ENCODE measurements at regions not wholly inside any gene's neighbourhood (a gene's known extent, or its start where the extent isn't known, plus 50 kb on each side); places are given as distances from the start of the nearest gene placed in this dataset.

GRCh38 chr4:145389550-145389949 lies 92.1 kb upstream of the SMAD1 start:
- intact Hi-C loops (cut with micrococcal nuclease), result loop anchor here (2.0 to 10.0 kb wide), 2 partner anchors 165 to 235 kb away; no protein-coding TSS in a partner anchor
- Histone ChIP-seq H3K4me1 (ENCODE audit: control insufficient read depth, extremely low read depth, insufficient read depth, low read length) (peaks cover 25% of the 10 kb centered on the region), H2AFZ (ENCODE audit: low read depth, low read length) (no peak overlapping the region), H3K9me1 (replicated peaks; ENCODE audit: control insufficient read depth, extremely low read depth, insufficient read depth, low read length) (no peaks in the 10 kb centered on the region), H3K4me3 (replicated peaks in 1 of 3; ENCODE audit: insufficient read depth in 1 of 3, low read depth in 1 of 3, low read length in 3 of 3) (no peak overlapping the region), H3K36me3 (ENCODE audit: control insufficient read depth in 2 of 2, extremely low read depth in 1 of 2, insufficient read depth in 2 of 2, low read length in 2 of 2) (no peaks in the 10 kb centered on the region), H3K9me3 (replicated peaks; ENCODE audit: control insufficient read depth, insufficient read depth, low read length) (no peaks in the 10 kb centered on the region), H3K27ac (ENCODE audit: insufficient read depth, low read depth, low read length) (no peak overlapping the region), H4K20me1 (replicated peaks; ENCODE audit: control insufficient read depth, extremely low read depth, insufficient read depth, low read length) (no peaks in the 10 kb centered on the region), H3K27me3 (ENCODE audit: control insufficient read depth in 2 of 2, insufficient read depth in 2 of 2, low read length in 2 of 2) (no peaks in the 10 kb centered on the region), H3K4me2 (ENCODE audit: insufficient read depth, low read length) (no peak overlapping the region), H3K79me2 (ENCODE audit: control insufficient read depth, insufficient read depth, low read length) (no peaks in the 10 kb centered on the region), H3K9ac (replicated peaks; ENCODE audit: extremely low read depth, insufficient read depth, low read length) (no peak overlapping the region)
- ChIA-PET POLR2A (no interaction called here), CTCF (no interaction called here)
- no peak for TF ChIP-seq EZH2 (IDR thresholded peaks at IDR 0.05; ENCODE audit: borderline replicate concordance, low read depth, low read length, severe bottlenecking)
- TF ChIP-seq MYC (IDR thresholded peaks at IDR 0.05; ENCODE audit: low read depth, low read length), result no peak
- no peak for TF ChIP-seq GATA2 (IDR thresholded peaks at IDR 0.05; ENCODE audit: insufficient read depth, insufficient read length, low read depth, low read length)
- no peak for TF ChIP-seq JUN (IDR thresholded peaks at IDR 0.05; ENCODE audit: borderline replicate concordance, insufficient read depth, insufficient read length, low read depth)
- TF ChIP-seq MAX (IDR thresholded peaks at IDR 0.05; ENCODE audit: insufficient read depth, insufficient read length), result no peak
- TF ChIP-seq POLR2AphosphoS5 (IDR thresholded peaks at IDR 0.05; ENCODE audit: insufficient read depth, low read depth, low read length), result no peak
- TF ChIP-seq FOS (IDR thresholded peaks at IDR 0.05; ENCODE audit: borderline replicate concordance, insufficient read depth, low read length), result no peak
- no peak for TF ChIP-seq POLR2A (IDR thresholded peaks at IDR 0.05; ENCODE audit: low read depth, low read length)
- TF ChIP-seq CTCF (IDR thresholded peaks at IDR 0.05; ENCODE audit: extremely low read depth in 1 of 2, insufficient read depth in 1 of 2, low read depth in 1 of 2, low read length in 2 of 2), result no peak
- FAIRE-seq, result no peak
- no peak for DNase-seq (ENCODE audit: low read depth, low spot score)
- dilution Hi-C loops (cut with MboI; ENCODE audit: extremely low pct_ligation_motif_present, low sequenced_read_pairs), result no loop called here
- BruUV-seq (replicated peaks), result no TSS peak

All from endothelial cell of umbilical vein (primary cell).